Stimulated activated CD4-positive, alpha-beta T cell treated with anti-CD3 and anti-CD28 coated beads, Interleukin-1b, Interleukin-23, amount 100 ng/mL, for 48 hours (primary cell): ENCODE measurements at regions not wholly inside any gene's neighbourhood (a gene's known extent, or its start where the extent isn't known, plus 50 kb on each side); places are given as distances from the start of the nearest gene placed in this dataset.
A peak's percentile ranks its signal among the peaks of the same experiment; 100 is the strongest.

Experiments
- DNase-seq: peaks from one replicate; pipeline ENCODE4 v3.0.0-alpha.2; 2020

GRCh38 chr9:35540315-35540714 is 50.4 kb downstream of the RUSC2 start:
- DNase-seq: no peak

- no peak for DNase-seq
These were observed 56.9 kb downstream of the RUSC2 start for GRCh38 chr9:35546853-35547252.

- DNase-seq: no peak
These were observed 57.1 kb upstream of the TESK1 start for GRCh38 chr9:35547889-35548418.

GRCh38 chr9:35548571-35548970 is 56.5 kb upstream of the TESK1 start:
- no peak for DNase-seq

GRCh38 chr9:35549441-35549840 is 55.6 kb upstream of the TESK1 start:
- DNase-seq: no peak

- DNase-seq: no peak
These were observed 52.7 kb upstream of the TESK1 start for GRCh38 chr9:35552376-35552775.

- DNase-seq: no peak
These were observed 52.2 kb upstream of the TESK1 start for GRCh38 chr9:35552837-35553236.

- peak; percentile 58 for DNase-seq
These were observed 51.2 kb upstream of the TESK1 start for GRCh38 chr9:35553670-35554543.

GRCh38 chr9:35555246-35555701 is 49.8 kb upstream of the TESK1 start:
- DNase-seq: no peak
